Tibial artery (tissue), 4 donors: ENCODE measurements at regions not wholly inside any gene's neighbourhood (a gene's known extent, or its start where the extent isn't known, plus 50 kb on each side); places are given as distances from the start of the nearest gene placed in this dataset.

ENCODE experiments used
- DNase-seq, 2 donors: peaks; one replicate each; pipeline ENCODE4 v3.0.0-alpha.2; 2019
- H3K27ac ChIP-seq, 2 donors: fragments of 200-600 bp; sonication (generic) in 1 of 2; 1 replicate in 1 of 2; 2 replicates in 1 of 2; pipeline ENCODE4 v1.5.1; 2018 to 2019; ENCODE audit warnings: mild to moderate bottlenecking in 1 of 2
- H3K27me3 ChIP-seq, 2 donors: fragments of 200-600 bp; sonication (generic) in 1 of 2; one replicate each; pipeline versions ENCODE4 v1.5.1 to v1.6.0; 2016 to 2019
- H3K36me3 ChIP-seq, 3 donors: fragments of 200-600 bp; sonication (generic) in 2 of 3; one replicate each; pipeline ENCODE4 v1.5.1; 2016 to 2019; ENCODE audit warnings: mild to moderate bottlenecking in 2 of 3
- H3K4me1 ChIP-seq, 4 donors: fragments of 200-600 bp; sonication (generic) in 2 of 4; 1 replicate in 3 of 4; 2 replicates in 1 of 4; pipeline ENCODE4 v1.5.1; 2016 to 2019
- H3K4me3 ChIP-seq, 2 donors: fragments of 200-600 bp; sonication (generic) in 1 of 2; 1 replicate in 1 of 2; 2 replicates in 1 of 2; pipeline ENCODE4 v1.5.1; 2018 to 2019; ENCODE audit warnings: mild to moderate bottlenecking in 2 of 2
- H3K9me3 ChIP-seq, 3 donors: fragments of 200-600 bp; sonication (generic) in 1 of 3; one replicate each; pipeline ENCODE4 v1.5.1; 2016 to 2019
- intact Hi-C: fragments of 100-400 bp; cut with DNase I; formaldehyde crosslinking; loops from one replicate; pipeline ENCODE4 v1.15.0; 2023; ENCODE audit warnings: low total_unique reads
- TF ChIP-seq, protein P1 (sequence below), 2 experiments: fragments of 200-600 bp in 1 of 2; fragments of 450-650 bp in 1 of 2; IDR thresholded peaks; one replicate each; pipeline ENCODE4 v1.5.1; 2017 to 2019; ENCODE audit warnings: antibody characterized with exemption in 2 of 2, mild to moderate bottlenecking in 1 of 2, moderate library complexity in 1 of 2

GRCh38 chr6:85961125-85961524 is 318.4 kb upstream of the SYNCRIP start:
- no peaks in the 10 kb centered on the region for H3K36me3 ChIP-seq
- TF ChIP-seq, protein P1, sequence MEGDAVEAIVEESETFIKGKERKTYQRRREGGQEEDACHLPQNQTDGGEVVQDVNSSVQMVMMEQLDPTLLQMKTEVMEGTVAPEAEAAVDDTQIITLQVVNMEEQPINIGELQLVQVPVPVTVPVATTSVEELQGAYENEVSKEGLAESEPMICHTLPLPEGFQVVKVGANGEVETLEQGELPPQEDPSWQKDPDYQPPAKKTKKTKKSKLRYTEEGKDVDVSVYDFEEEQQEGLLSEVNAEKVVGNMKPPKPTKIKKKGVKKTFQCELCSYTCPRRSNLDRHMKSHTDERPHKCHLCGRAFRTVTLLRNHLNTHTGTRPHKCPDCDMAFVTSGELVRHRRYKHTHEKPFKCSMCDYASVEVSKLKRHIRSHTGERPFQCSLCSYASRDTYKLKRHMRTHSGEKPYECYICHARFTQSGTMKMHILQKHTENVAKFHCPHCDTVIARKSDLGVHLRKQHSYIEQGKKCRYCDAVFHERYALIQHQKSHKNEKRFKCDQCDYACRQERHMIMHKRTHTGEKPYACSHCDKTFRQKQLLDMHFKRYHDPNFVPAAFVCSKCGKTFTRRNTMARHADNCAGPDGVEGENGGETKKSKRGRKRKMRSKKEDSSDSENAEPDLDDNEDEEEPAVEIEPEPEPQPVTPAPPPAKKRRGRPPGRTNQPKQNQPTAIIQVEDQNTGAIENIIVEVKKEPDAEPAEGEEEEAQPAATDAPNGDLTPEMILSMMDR (IDR thresholded peaks at IDR 0.05), result no peak
- intact Hi-C loops, result no loop called here

DNA sequence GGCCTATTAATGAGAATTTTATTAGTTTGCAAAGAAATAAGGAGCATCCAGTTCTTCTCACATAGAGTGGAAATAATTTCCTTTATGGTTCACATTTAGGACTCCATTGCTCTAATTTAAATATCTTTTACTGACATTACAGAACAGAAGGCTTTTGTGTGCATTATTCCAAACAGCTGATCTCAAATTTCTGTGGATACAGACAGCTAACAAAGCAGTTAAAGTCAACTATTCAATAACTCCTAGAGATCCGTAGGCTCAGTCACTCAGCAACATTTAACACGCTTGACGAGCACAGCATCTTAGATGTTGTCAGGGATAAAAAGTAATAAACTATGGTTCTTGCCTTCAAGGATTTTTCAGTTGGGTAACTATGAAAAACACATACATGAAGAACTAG is 305.8 kb upstream of the SYNCRIP start:
- DNase-seq, result no peak
- intact Hi-C loops, result no loop called here
- TF ChIP-seq, protein P1 (IDR thresholded peaks at IDR 0.05), result no peak

More at GRCh38 chr6:85961125-85961524, 318.4 kb upstream of the SYNCRIP start:
- DNase-seq, result no peak
- Histone ChIP-seq H3K4me3 (no peak overlapping the region), H3K4me1 (no peaks in the 10 kb centered on the region), H3K27ac (no peak overlapping the region), H3K27me3 (no peaks in the 10 kb centered on the region), H3K9me3 (peaks cover 0 to 9% (median 0%) of the 10 kb centered on the region in 3 donors)

DNA sequence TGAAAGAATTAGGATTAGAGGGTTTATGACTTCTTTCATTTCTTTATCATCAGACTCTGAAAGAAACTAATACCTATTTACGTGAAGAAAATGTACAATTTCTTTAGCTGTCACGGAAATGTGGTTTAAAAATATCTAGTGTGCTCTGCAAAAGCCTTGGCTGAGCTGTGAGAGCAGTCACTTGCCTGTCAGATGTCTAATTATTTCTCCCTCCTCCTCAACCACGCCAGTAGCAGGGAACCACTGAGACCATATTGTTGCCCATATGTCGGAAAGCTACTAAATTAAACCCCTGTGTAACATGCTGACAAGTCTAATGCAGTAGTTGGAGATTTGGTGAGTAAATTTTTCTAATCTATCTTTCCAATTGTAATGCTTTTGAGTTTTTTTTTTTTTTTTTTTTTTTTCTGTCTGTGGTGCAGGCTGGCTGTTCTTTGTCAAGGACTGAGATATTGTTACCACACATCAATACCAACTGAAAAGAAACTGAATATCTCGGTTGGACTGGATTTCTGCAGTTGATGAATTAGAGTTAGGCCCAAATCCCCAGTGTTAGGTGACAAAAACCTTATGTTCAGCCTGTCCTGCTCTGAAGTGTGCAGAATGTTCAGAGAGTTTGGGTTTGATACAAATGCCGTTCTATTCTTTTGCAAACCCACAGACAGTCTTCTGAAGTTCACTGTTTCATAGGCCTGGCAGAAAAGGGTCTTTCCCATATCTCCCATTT is 302.9 kb upstream of the SYNCRIP start:
- no peak overlapping the region for H3K27ac ChIP-seq
- no peaks in the 10 kb centered on the region for H3K27me3 ChIP-seq
- intact Hi-C loops, result no loop called here
- no peak for DNase-seq
- no peak overlapping the region for H3K4me3 ChIP-seq
- no peaks in the 10 kb centered on the region for H3K9me3 ChIP-seq
- TF ChIP-seq, protein P1 (IDR thresholded peaks at IDR 0.05), result no peak
- H3K36me3 ChIP-seq, result no peaks in the 10 kb centered on the region
- H3K4me1 ChIP-seq, result no peaks in the 10 kb centered on the region

More for the DNA sequence above, 305.8 kb upstream of the SYNCRIP start:
- Histone ChIP-seq H3K27me3 (no peaks in the 10 kb centered on the region), H3K4me1 (no peaks in the 10 kb centered on the region), H3K36me3 (no peaks in the 10 kb centered on the region), H3K4me3 (no peak overlapping the region), H3K9me3 (no peaks in the 10 kb centered on the region), H3K27ac (no peak overlapping the region)

- intact Hi-C loops, result no loop called here
- H3K9me3 ChIP-seq, result no peaks in the 10 kb centered on the region
- no peak for DNase-seq
- H3K36me3 ChIP-seq, result no peaks in the 10 kb centered on the region
- no peaks in the 10 kb centered on the region for H3K27me3 ChIP-seq
- no peaks in the 10 kb centered on the region for H3K4me1 ChIP-seq
- no peak overlapping the region for H3K4me3 ChIP-seq
- H3K27ac ChIP-seq, result no peak overlapping the region
- TF ChIP-seq, protein P1 (IDR thresholded peaks at IDR 0.05), result no peak
Measured at GRCh38 chr6:85944776-85945175, 302.1 kb upstream of the SYNCRIP start.

DNA sequence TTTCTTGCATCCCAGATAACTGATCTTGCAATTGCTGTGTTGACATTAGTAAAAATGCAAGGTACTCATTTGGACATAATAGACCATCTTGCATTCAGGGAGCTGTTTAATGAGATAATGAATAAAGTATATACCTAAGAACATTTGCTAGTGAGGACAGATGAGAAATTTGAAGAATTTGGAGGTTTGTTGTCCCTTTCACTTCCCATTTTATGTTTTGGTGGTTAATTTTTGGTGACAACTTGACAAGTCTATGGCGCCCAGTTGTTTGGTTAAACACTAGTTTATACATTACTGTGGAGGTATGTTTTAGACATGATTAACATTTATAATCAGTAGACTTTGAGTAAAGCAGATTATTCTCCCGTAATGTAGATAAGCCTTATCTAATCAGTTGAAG is 300.2 kb upstream of the SYNCRIP start:
- intact Hi-C loops, result no loop called here
- Histone ChIP-seq H3K36me3 (no peaks in the 10 kb centered on the region), H3K4me3 (no peak overlapping the region), H3K4me1 (no peaks in the 10 kb centered on the region), H3K27me3 (no peaks in the 10 kb centered on the region), H3K9me3 (no peaks in the 10 kb centered on the region), H3K27ac (no peak overlapping the region)
- TF ChIP-seq, protein P1 (IDR thresholded peaks at IDR 0.05), result no peak
- DNase-seq, result no peak
